ENCODE measurements at regions not wholly inside any gene's neighbourhood (a gene's known extent, or its start where the extent isn't known, plus 50 kb on each side); places are given as distances from the start of the nearest gene placed in this dataset.

GRCh38 chr12:132386926-132387497 lies 57.6 kb upstream of the GALNT9 start:
- no peaks in the 10 kb centered on the region for H3K4me1 ChIP-seq (ENCODE audit: insufficient read depth, low read length)
- no peak overlapping the region for H3K18ac ChIP-seq (ENCODE audit: insufficient read length, low read depth, low read length)
- Mint-ChIP-seq H3K27me3 (ENCODE audit: low read depth) (peaks cover 37% of the 10 kb centered on the region), H3K27ac (no peak overlapping the region), H3K4me3 (peak overlapping the region in 1 of 2 experiments; percentile 23; a peak in 1 of 5 replicates), H3K36me3 (ENCODE audit: insufficient read depth in 1 of 3, low read depth in 3 of 3) (peaks cover 0 to 4% (median 0%) of the 10 kb centered on the region in 3 experiments; a peak in 1 of 7 replicates), H3K4me1 (peaks cover 13 to 28% of the 10 kb centered on the region in 2 experiments), H3K9me3 (no peaks in the 10 kb centered on the region; a peak in 1 of 5 replicates)
- no peak overlapping the region for H2AK5ac ChIP-seq (ENCODE audit: insufficient read length, low read length)
- no peak overlapping the region for H3K9ac ChIP-seq (ENCODE audit: extremely low read depth, insufficient read length, low read length)
- H2BK120ac ChIP-seq (ENCODE audit: low read depth, low read length, poor library complexity, severe bottlenecking), result no peak overlapping the region
- H4K91ac ChIP-seq (ENCODE audit: insufficient read length, low read depth, low read length), result no peak overlapping the region
- no peak for TF ChIP-seq CTCF (conservative IDR thresholded peaks at IDR 0.05)
- no peak overlapping the region; the same call in 1 of the 2 replicates for H3K14ac ChIP-seq (ENCODE audit: insufficient read depth, low read length)
- H2AFZ ChIP-seq (ENCODE audit: low read length), result no peak overlapping the region
- no peak for DNase-seq
- no peaks in the 10 kb centered on the region for H3K79me1 ChIP-seq (ENCODE audit: insufficient read depth, low read depth, low read length, poor library complexity, severe bottlenecking)
- no peak overlapping the region for H2BK12ac ChIP-seq (ENCODE audit: insufficient read length, low read depth, low read length)
- no peak overlapping the region for H2BK5ac ChIP-seq (ENCODE audit: insufficient read length, low read length)
- no peaks in the 10 kb centered on the region for H4K20me1 ChIP-seq (ENCODE audit: control insufficient read depth, insufficient read depth, insufficient read length)
- H3K23me2 ChIP-seq (ENCODE audit: insufficient read length, low read depth, low read length, poor library complexity, severe bottlenecking), result no peaks in the 10 kb centered on the region
- peaks cover 67% of the 10 kb centered on the region for H3K27me3 ChIP-seq (ENCODE audit: insufficient read depth, low read length)
- H4K5ac ChIP-seq (ENCODE audit: insufficient read length, low read depth, low read length), result no peak overlapping the region
- H3K56ac ChIP-seq (ENCODE audit: insufficient read length, low read depth, low read length), result no peak overlapping the region
- no peak overlapping the region for H3K4ac ChIP-seq (ENCODE audit: low read depth, low read length)
- no peak overlapping the region for H2BK15ac ChIP-seq (ENCODE audit: low read depth, low read length)
- no CpG with 5 or more reads among the region's 30 CpGs for WGBS (ENCODE audit: extremely low coverage, insufficient read length, low lambda C conversion rate)
- no peak overlapping the region for H3K27ac ChIP-seq (ENCODE audit: insufficient read length, low read depth, low read length)
- no peak overlapping the region for H3K23ac ChIP-seq (ENCODE audit: insufficient read length, low read depth, low read length)
- no peaks in the 10 kb centered on the region for H3K9me3 ChIP-seq (ENCODE audit: control insufficient read depth, low read depth, low read length)
- H2BK20ac ChIP-seq (ENCODE audit: low read depth, low read length, poor library complexity, severe bottlenecking), result no peak overlapping the region
- H3K4me2 ChIP-seq (ENCODE audit: insufficient read depth, insufficient read length, low read length), result peak overlapping the region; percentile 14
- H3T11ph ChIP-seq (ENCODE audit: low read length), result no peak overlapping the region
- no peaks in the 10 kb centered on the region for H3K79me2 ChIP-seq (ENCODE audit: insufficient read depth, low read length)
- no peak overlapping the region for H4K8ac ChIP-seq (replicated peaks; ENCODE audit: insufficient read length, low read depth, low read length)
